HepG2 (cell line): ENCODE measurements at regions not wholly inside any gene's neighbourhood (a gene's known extent, or its start where the extent isn't known, plus 50 kb on each side); places are given as distances from the start of the nearest gene placed in this dataset.

Source experiments
- ATAC-seq: fragments of 200-7000 bp; cut with Tn5 transposase; 3 replicates; pipeline ENCODE4 v1.9.1; 2020; ENCODE audit warnings: mild to moderate bottlenecking, moderate library complexity
- BruUV-seq: library from RNA; stranded (reverse); fragments of 400-500 nt; replicated peaks from 2 replicates; lab custom pipeline; 2021; lab: Mats Ljungman, UMichigan
- CTCF ChIA-PET: fragments of 300-600 bp; formaldehyde crosslinking; extraction: SDS; loops from one replicate; lab custom pipeline; 2021; ENCODE audit warnings: low total read pairs, inconsistent platforms, low intra/inter-chr PET ratio; lab: Yijun Ruan, JAX
- POLR2A ChIA-PET: fragments of 350-600 bp; sonication (Branson Sonifier 250); formaldehyde crosslinking; loops from one replicate; lab custom pipeline; 2020; ENCODE audit warnings: antibody characterized with exemption, inconsistent platforms; lab: Yijun Ruan, JAX
- DNase-seq: peaks from one replicate; pipeline ENCODE4 v3.0.0-alpha.2; 2015; ENCODE audit warnings: low spot score
- FAIRE-seq: peaks from 3 replicates; lab custom pipeline; 2011; peaks lifted over from hg19 to GRCh38; lab: Jason Lieb, UNC
- H2AFZ ChIP-seq: one replicate; pipeline ENCODE4 v1.6.1; 2011; ENCODE audit warnings: low read length, inconsistent platforms
- H3K27ac ChIP-seq: fragments of 300-600 bp; 3 replicates; pipeline ENCODE4 v1.8.0; 2011; ENCODE audit warnings: mixed run types, mild to moderate bottlenecking, mixed read lengths, low read length, inconsistent platforms; ENCODE audit not compliant: insufficient read depth; ENCODE audit errors: extremely low read length
- H3K27me3 ChIP-seq, 2 experiments: fragments of 200-600 bp in 1 of 2; 2 replicates in 1 of 2; 3 replicates in 1 of 2; pipeline versions ENCODE4 v1.6.0 to v1.8.0; 2011; ENCODE audit warnings: low read length in 2 of 2, mild to moderate bottlenecking in 2 of 2, moderate library complexity in 2 of 2, inconsistent platforms in 1 of 2; ENCODE audit not compliant: insufficient read depth in 2 of 2, control insufficient read depth in 1 of 2
- H3K36me3 ChIP-seq, 2 experiments: fragments of 200-600 bp in 1 of 2; replicated peaks in 1 of 2; 2 replicates in 1 of 2; 3 replicates in 1 of 2; pipeline versions ENCODE4 v1.5.1 to v1.8.0; 2011; ENCODE audit warnings: low read length in 2 of 2, inconsistent platforms in 1 of 2; ENCODE audit not compliant: insufficient read depth in 2 of 2, control insufficient read depth in 1 of 2
- H3K4me1 ChIP-seq: 2 replicates; pipeline ENCODE4 v1.5.1; 2012; ENCODE audit warnings: low read length, inconsistent platforms; ENCODE audit not compliant: insufficient read depth
- H3K4me2 ChIP-seq: 2 replicates; pipeline ENCODE4 v1.6.0; 2011; ENCODE audit warnings: low read depth, low read length, inconsistent platforms
- H3K4me3 ChIP-seq, 3 experiments: fragments of 200-600 bp in 1 of 3; sonication (generic), shearing (Covaris generic) in 1 of 3; replicated peaks in 1 of 3; 2 replicates each; pipeline ENCODE4 v1.5.1; 2011 to 2016; ENCODE audit warnings: low read length in 3 of 3, inconsistent platforms in 2 of 3, low read depth in 2 of 3, mild to moderate bottlenecking in 2 of 3, control low read depth in 1 of 3, mixed read lengths in 1 of 3; ENCODE audit not compliant: insufficient read depth in 1 of 3
- H3K79me2 ChIP-seq: one replicate; pipeline ENCODE4 v1.6.1; 2011; ENCODE audit warnings: low read length, inconsistent platforms; ENCODE audit not compliant: insufficient read depth
- H3K9ac ChIP-seq: 2 replicates; pipeline ENCODE4 v1.6.0; 2011; ENCODE audit warnings: mild to moderate bottlenecking, low read depth, low read length, inconsistent platforms; ENCODE audit not compliant: insufficient read depth
- H3K9me3 ChIP-seq: 2 replicates; pipeline ENCODE4 v1.5.1; 2012; ENCODE audit warnings: mild to moderate bottlenecking, low read length
- H4K20me1 ChIP-seq: 2 replicates; pipeline ENCODE4 v1.6.0; 2011; ENCODE audit warnings: inconsistent platforms, mild to moderate bottlenecking, low read length, moderate library complexity; ENCODE audit not compliant: insufficient read depth
- MYNN ChIP-seq: sonication (generic); formaldehyde crosslinking; IDR thresholded peaks from 2 replicates; pipeline ENCODE4 v1.4.0; 2020; ENCODE audit warnings: mild to moderate bottlenecking, low read depth, missing genetic modification reagents
- TAF15 ChIP-seq: fragments of 200-400 bp; formaldehyde crosslinking; IDR thresholded peaks from one replicate; pipeline ENCODE4 v1.6.1; 2018; ENCODE audit warnings: mild to moderate bottlenecking, low read depth, low read length; ENCODE audit not compliant: poor library complexity, severe bottlenecking
- TCF12 ChIP-seq, 2 experiments: fragments of 450-650 bp in 1 of 2; sonication (generic) in 1 of 2; formaldehyde crosslinking in 1 of 2; IDR thresholded peaks; 2 replicates each; pipeline versions ENCODE4 v1.6.1 to v1.8.0; 2017 to 2022; ENCODE audit warnings: antibody characterized with exemption in 1 of 2, mild to moderate bottlenecking in 1 of 2, missing genetic modification reagents in 1 of 2, moderate library complexity in 1 of 2
- ZMAT3 ChIP-seq: sonication (generic); formaldehyde crosslinking; conservative IDR thresholded peaks from 2 replicates; pipeline ENCODE4 v1.7.0; 2021; ENCODE audit warnings: missing genetic modification reagents
- ZNF678 ChIP-seq: sonication (generic); formaldehyde crosslinking; IDR thresholded peaks from 2 replicates; pipeline ENCODE4 v1.4.0; 2020; ENCODE audit warnings: mild to moderate bottlenecking, missing genetic modification reagents
- in situ Hi-C: cut with HindIII; loops from 2 replicates; pipeline ENCODE4 v1.10.0; 2017; ENCODE audit warnings: low pct_unique_long_range_greater_than_20kb; ENCODE audit not compliant: extremely low pct_ligation_motif_present
- intact Hi-C: fragments of 100-400 bp; cut with micrococcal nuclease; formaldehyde crosslinking; loops from one replicate; pipeline ENCODE4 v1.10.0; 2022; ENCODE audit not compliant: unreplicated experiment
- TF ChIP-seq, protein P1 (sequence below): sonication (generic); formaldehyde crosslinking; IDR thresholded peaks from 2 replicates; pipeline ENCODE4 v1.4.0; 2020; ENCODE audit warnings: missing genetic modification reagents, borderline replicate concordance
- TF ChIP-seq, protein P2 (sequence below): sonication (generic); formaldehyde crosslinking; IDR thresholded peaks from 2 replicates; pipeline ENCODE4 v1.4.0; 2020; ENCODE audit warnings: missing genetic modification reagents
- TF ChIP-seq, protein P3 (sequence below): sonication (generic); formaldehyde crosslinking; conservative IDR thresholded peaks from 2 replicates; pipeline ENCODE4 v1.8.0; 2022; ENCODE audit warnings: low read depth, missing genetic modification reagents

DNA sequence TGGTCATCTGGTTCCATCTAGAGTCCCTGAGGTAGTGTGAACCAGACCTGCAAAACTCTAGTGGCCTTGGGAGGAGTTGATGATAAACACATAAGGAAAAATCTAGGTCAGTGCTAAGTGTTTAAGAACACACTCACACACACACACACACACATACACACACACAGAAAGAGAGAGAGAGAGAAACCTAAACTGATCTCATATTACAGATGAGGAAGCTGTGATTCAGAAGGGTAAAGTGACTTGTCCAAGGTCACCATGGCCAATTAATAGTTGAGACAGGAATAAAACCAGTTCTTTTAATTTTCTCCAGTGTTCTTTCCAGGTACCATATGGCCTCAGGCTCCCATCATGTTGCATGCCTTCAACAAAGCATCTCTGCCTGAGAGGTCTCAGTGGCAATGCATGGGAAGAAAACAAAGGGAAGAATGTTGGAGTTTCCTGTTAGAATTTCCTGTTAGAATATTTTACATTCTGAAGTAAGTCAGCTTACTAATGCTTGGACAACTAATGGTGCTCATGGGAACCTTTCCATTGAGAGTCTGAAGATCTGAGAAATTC lies 77.3 kb upstream of the TSPAN2 start:
- H4K20me1 ChIP-seq, result no peaks in the 10 kb centered on the region
- H3K9ac ChIP-seq, result no peak overlapping the region
- in situ Hi-C loops, result no loop called here
- H3K27ac ChIP-seq, result no peak overlapping the region
- no peak for DNase-seq
- H3K4me2 ChIP-seq, result no peak overlapping the region
- no peak for TF ChIP-seq TAF15
- TF ChIP-seq ZNF678 (CRISPR knock-in tag), result no peak
- TF ChIP-seq, protein P1, sequence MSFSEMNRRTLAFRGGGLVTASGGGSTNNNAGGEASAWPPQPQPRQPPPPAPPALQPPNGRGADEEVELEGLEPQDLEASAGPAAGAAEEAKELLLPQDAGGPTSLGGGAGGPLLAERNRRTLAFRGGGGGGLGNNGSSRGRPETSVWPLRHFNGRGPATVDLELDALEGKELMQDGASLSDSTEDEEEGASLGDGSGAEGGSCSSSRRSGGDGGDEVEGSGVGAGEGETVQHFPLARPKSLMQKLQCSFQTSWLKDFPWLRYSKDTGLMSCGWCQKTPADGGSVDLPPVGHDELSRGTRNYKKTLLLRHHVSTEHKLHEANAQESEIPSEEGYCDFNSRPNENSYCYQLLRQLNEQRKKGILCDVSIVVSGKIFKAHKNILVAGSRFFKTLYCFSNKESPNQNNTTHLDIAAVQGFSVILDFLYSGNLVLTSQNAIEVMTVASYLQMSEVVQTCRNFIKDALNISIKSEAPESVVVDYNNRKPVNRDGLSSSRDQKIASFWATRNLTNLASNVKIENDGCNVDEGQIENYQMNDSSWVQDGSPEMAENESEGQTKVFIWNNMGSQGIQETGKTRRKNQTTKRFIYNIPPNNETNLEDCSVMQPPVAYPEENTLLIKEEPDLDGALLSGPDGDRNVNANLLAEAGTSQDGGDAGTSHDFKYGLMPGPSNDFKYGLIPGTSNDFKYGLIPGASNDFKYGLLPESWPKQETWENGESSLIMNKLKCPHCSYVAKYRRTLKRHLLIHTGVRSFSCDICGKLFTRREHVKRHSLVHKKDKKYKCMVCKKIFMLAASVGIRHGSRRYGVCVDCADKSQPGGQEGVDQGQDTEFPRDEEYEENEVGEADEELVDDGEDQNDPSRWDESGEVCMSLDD (CRISPR knock-in tag), result no peak
- no peak for TF ChIP-seq ZMAT3
- TF ChIP-seq MYNN (CRISPR knock-in tag), result no peak
- TF ChIP-seq, protein P2, sequence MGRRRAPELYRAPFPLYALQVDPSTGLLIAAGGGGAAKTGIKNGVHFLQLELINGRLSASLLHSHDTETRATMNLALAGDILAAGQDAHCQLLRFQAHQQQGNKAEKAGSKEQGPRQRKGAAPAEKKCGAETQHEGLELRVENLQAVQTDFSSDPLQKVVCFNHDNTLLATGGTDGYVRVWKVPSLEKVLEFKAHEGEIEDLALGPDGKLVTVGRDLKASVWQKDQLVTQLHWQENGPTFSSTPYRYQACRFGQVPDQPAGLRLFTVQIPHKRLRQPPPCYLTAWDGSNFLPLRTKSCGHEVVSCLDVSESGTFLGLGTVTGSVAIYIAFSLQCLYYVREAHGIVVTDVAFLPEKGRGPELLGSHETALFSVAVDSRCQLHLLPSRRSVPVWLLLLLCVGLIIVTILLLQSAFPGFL (CRISPR knock-in tag), result no peak
- TF ChIP-seq, protein P3, sequence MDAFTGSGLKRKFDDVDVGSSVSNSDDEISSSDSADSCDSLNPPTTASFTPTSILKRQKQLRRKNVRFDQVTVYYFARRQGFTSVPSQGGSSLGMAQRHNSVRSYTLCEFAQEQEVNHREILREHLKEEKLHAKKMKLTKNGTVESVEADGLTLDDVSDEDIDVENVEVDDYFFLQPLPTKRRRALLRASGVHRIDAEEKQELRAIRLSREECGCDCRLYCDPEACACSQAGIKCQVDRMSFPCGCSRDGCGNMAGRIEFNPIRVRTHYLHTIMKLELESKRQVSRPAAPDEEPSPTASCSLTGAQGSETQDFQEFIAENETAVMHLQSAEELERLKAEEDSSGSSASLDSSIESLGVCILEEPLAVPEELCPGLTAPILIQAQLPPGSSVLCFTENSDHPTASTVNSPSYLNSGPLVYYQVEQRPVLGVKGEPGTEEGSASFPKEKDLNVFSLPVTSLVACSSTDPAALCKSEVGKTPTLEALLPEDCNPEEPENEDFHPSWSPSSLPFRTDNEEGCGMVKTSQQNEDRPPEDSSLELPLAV (CRISPR knock-in tag), result no peak
- no peak for TF ChIP-seq TCF12 (IDR thresholded peaks at IDR 0.05)
- TF ChIP-seq TCF12 (CRISPR knock-in tag; IDR thresholded peaks at IDR 0.05), result no peak
- CTCF ChIA-PET, result no interaction called here
- no TSS peak for BruUV-seq
- H2AFZ ChIP-seq, result no peak overlapping the region
- no peaks in the 10 kb centered on the region for H3K4me1 ChIP-seq
- no peaks in the 10 kb centered on the region for H3K27me3 ChIP-seq
- no peak overlapping the region for H3K4me3 ChIP-seq
- intact Hi-C loops, result no loop called here
- no peaks in the 10 kb centered on the region for H3K79me2 ChIP-seq
- H3K36me3 ChIP-seq, result no peaks in the 10 kb centered on the region
- no peak for FAIRE-seq
- ATAC-seq, result no peak
- POLR2A ChIA-PET, result no interaction called here
- no peaks in the 10 kb centered on the region for H3K9me3 ChIP-seq
